DND-41 (cell line): ENCODE measurements at regions not wholly inside any gene's neighbourhood (a gene's known extent, or its start where the extent isn't known, plus 50 kb on each side); places are given as distances from the start of the nearest gene placed in this dataset.

ENCODE experiments used
- ATAC-seq: fragments of 200-7000 bp; cut with Tn5 transposase; 3 replicates; pipeline ENCODE4 v1.9.1; 2021; ENCODE audit warnings: low read depth; ENCODE audit not compliant: insufficient read depth
- DNase-seq: peaks from one replicate; pipeline ENCODE4 v3.0.0-alpha.2; 2020
- H2AFZ ChIP-seq: 2 replicates; pipeline ENCODE4 v1.6.0; 2012; ENCODE audit warnings: low read depth, low read length
- H3K27ac ChIP-seq: 2 replicates; pipeline ENCODE4 v1.5.1; 2012; ENCODE audit warnings: low read length, inconsistent platforms
- H3K27me3 ChIP-seq: fragments of 200-600 bp; sonication (generic); 2 replicates; pipeline ENCODE4 v1.6.0; 2012; ENCODE audit warnings: low read length, mild to moderate bottlenecking, inconsistent platforms; ENCODE audit not compliant: insufficient read depth, poor library complexity
- H3K36me3 ChIP-seq: 2 replicates; pipeline ENCODE4 v1.5.1; 2012; ENCODE audit warnings: low read length, inconsistent platforms; ENCODE audit not compliant: insufficient read depth
- H3K4me1 ChIP-seq: 2 replicates; pipeline ENCODE4 v1.5.1; 2012; ENCODE audit warnings: mild to moderate bottlenecking, low read length; ENCODE audit not compliant: insufficient read depth
- H3K4me2 ChIP-seq: 2 replicates; pipeline ENCODE4 v1.6.0; 2012; ENCODE audit warnings: mild to moderate bottlenecking, moderate library complexity, low read length, inconsistent platforms; ENCODE audit not compliant: insufficient read depth
- H3K4me3 ChIP-seq, 2 experiments: fragments of 200-600 bp in 1 of 2; shearing (Covaris generic) in 1 of 2; 2 replicates each; pipeline ENCODE4 v1.5.1; 2012 to 2016; ENCODE audit warnings: inconsistent platforms in 2 of 2, low read length in 2 of 2, mild to moderate bottlenecking in 2 of 2, low read depth in 1 of 2, moderate library complexity in 1 of 2
- H3K79me2 ChIP-seq: 2 replicates; pipeline ENCODE4 v1.6.0; 2012; ENCODE audit warnings: low read length, inconsistent platforms; ENCODE audit not compliant: insufficient read depth
- H3K9ac ChIP-seq: 2 replicates; pipeline ENCODE4 v1.6.0; 2012; ENCODE audit warnings: low read depth, mild to moderate bottlenecking, inconsistent platforms, low read length, moderate library complexity
- H3K9me3 ChIP-seq: 2 replicates; pipeline ENCODE4 v1.5.1; 2012; ENCODE audit warnings: low read length, moderate library complexity, mild to moderate bottlenecking, inconsistent platforms; ENCODE audit not compliant: insufficient read depth, severe bottlenecking
- H4K20me1 ChIP-seq: 2 replicates; pipeline ENCODE4 v1.6.0; 2012; ENCODE audit warnings: low read length; ENCODE audit not compliant: insufficient read depth
- EZH2 ChIP-seq: IDR thresholded peaks from 3 replicates; pipeline ENCODE4 v1.6.1; 2012; ENCODE audit warnings: borderline replicate concordance, low read depth, mild to moderate bottlenecking, moderate library complexity, low read length, inconsistent platforms; ENCODE audit not compliant: severe bottlenecking
- TF ChIP-seq, protein P1 (sequence below): IDR thresholded peaks from 2 replicates; pipeline ENCODE4 v1.5.1; 2012; ENCODE audit warnings: borderline replicate concordance, low read length, moderate library complexity, mild to moderate bottlenecking; ENCODE audit not compliant: poor library complexity, severe bottlenecking; ENCODE audit errors: extremely low read depth

- TF ChIP-seq EZH2, result no peak
- TF ChIP-seq, protein P1, sequence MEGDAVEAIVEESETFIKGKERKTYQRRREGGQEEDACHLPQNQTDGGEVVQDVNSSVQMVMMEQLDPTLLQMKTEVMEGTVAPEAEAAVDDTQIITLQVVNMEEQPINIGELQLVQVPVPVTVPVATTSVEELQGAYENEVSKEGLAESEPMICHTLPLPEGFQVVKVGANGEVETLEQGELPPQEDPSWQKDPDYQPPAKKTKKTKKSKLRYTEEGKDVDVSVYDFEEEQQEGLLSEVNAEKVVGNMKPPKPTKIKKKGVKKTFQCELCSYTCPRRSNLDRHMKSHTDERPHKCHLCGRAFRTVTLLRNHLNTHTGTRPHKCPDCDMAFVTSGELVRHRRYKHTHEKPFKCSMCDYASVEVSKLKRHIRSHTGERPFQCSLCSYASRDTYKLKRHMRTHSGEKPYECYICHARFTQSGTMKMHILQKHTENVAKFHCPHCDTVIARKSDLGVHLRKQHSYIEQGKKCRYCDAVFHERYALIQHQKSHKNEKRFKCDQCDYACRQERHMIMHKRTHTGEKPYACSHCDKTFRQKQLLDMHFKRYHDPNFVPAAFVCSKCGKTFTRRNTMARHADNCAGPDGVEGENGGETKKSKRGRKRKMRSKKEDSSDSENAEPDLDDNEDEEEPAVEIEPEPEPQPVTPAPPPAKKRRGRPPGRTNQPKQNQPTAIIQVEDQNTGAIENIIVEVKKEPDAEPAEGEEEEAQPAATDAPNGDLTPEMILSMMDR, result no peak
- no peak for ATAC-seq
- peaks cover 20% of the 10 kb centered on the region for H3K27me3 ChIP-seq
These were observed 64.6 kb downstream of the TSPAN17 start for GRCh38 chr5:176711883-176712282.

DNA sequence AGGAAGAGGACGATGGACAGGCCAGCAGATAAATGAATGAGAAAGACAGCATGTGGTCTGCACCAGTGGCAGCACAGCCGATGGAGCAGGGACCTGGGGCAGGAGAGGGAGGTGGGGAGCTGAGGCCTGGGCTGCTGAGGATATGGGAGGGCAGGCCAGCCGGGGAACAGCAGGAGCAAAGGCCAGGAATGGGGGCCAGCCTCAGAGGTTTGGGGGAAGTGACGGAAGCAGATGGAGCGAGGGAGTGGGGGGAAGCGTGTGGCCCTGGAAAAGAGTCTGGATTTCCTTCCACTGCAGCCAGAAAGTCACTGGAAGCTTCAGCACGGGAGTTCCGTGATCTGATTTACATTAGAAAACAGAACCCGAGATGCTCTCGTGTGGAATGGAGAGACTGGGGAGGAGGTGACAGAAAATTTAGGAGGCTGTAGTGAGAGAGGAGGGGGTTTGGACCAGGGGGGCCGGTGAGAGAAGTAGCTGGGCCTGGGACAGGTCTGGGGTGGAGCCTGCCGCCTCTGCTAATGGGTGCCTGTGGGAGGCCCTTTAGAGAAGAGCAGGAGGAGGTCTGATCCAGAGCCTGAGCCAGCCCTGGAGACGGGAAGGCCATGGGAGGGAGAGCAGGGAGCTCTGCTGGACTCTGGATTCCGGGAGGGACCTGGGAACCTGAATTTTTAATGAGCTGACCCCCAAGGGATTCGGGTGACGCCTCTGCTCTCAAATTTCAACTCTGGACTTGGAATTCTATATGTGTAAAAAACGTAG is 65.4 kb downstream of the TSPAN17 start:
- Histone ChIP-seq H3K4me3 (no peak overlapping the region), H3K27ac (no peak overlapping the region), H3K9ac (no peak overlapping the region), H3K79me2 (no peaks in the 10 kb centered on the region), H3K4me2 (no peak overlapping the region), H3K36me3 (no peaks in the 10 kb centered on the region), H4K20me1 (no peaks in the 10 kb centered on the region), H3K9me3 (no peaks in the 10 kb centered on the region), H3K4me1 (no peaks in the 10 kb centered on the region), H3K27me3 (peaks cover 24% of the 10 kb centered on the region), H2AFZ (no peak overlapping the region)
- TF ChIP-seq, protein P1, result no peak
- no peak for TF ChIP-seq EZH2
- DNase-seq (no peak), ATAC-seq (no peak)

More at GRCh38 chr5:176711883-176712282, 64.6 kb downstream of the TSPAN17 start:
- Histone ChIP-seq H3K36me3 (no peaks in the 10 kb centered on the region), H3K9ac (no peak overlapping the region), H4K20me1 (no peaks in the 10 kb centered on the region), H3K27ac (no peak overlapping the region), H2AFZ (no peak overlapping the region), H3K4me2 (no peak overlapping the region), H3K4me1 (no peaks in the 10 kb centered on the region), H3K79me2 (no peaks in the 10 kb centered on the region), H3K9me3 (no peaks in the 10 kb centered on the region), H3K4me3 (no peak overlapping the region)
- no peak for DNase-seq

DNA sequence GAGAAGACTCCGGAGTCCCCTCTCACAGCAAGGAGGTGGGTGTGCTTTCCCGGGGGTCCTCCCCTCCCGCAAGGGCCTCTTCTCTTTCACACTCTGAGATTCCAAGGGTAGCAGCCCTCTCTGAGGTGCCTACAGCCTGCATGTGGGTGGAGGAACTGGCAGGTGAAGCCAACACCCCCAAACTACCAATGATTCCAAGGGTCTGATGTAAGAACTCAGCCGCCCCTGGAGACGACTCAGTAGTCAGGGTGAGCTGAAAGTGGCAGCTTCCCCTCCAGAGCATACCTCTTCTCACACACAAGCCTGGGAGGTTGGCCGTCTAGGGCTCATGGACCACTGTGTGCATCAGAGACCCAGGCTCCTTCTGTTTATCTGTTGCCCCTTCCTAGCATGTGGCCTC is 66.1 kb downstream of the TSPAN17 start:
- no peak for TF ChIP-seq EZH2
- TF ChIP-seq, protein P1, result no peak
- Histone ChIP-seq H4K20me1 (no peaks in the 10 kb centered on the region), H3K4me2 (no peak overlapping the region), H3K79me2 (no peaks in the 10 kb centered on the region), H3K9me3 (no peaks in the 10 kb centered on the region), H3K27ac (no peak overlapping the region), H3K4me1 (no peaks in the 10 kb centered on the region), H2AFZ (no peak overlapping the region), H3K4me3 (no peak overlapping the region), H3K9ac (no peak overlapping the region), H3K36me3 (no peaks in the 10 kb centered on the region), H3K27me3 (peaks cover 18% of the 10 kb centered on the region)
- ATAC-seq (no peak), DNase-seq (no peak)

- Histone ChIP-seq H4K20me1 (no peaks in the 10 kb centered on the region), H2AFZ (no peak overlapping the region), H3K4me1 (no peaks in the 10 kb centered on the region), H3K27ac (no peak overlapping the region), H3K9ac (no peak overlapping the region), H3K9me3 (no peaks in the 10 kb centered on the region), H3K27me3 (peaks cover 18% of the 10 kb centered on the region), H3K36me3 (no peaks in the 10 kb centered on the region), H3K4me2 (no peak overlapping the region), H3K4me3 (no peak overlapping the region), H3K79me2 (no peaks in the 10 kb centered on the region)
- TF ChIP-seq EZH2, result no peak
- TF ChIP-seq, protein P1, result no peak
- ATAC-seq (no peak), DNase-seq (no peak)
These were observed 66.8 kb downstream of the TSPAN17 start for GRCh38 chr5:176714067-176714466.
